Stimulated activated CD4-positive, alpha-beta T cell treated with anti-CD3 and anti-CD28 coated beads, Interleukin-2, amount 100 ng/mL, for 4 hours (primary cell): ENCODE measurements at regions not wholly inside any gene's neighbourhood (a gene's known extent, or its start where the extent isn't known, plus 50 kb on each side); places are given as distances from the start of the nearest gene placed in this dataset.
"Not testable (repeated sequence)": the region's sequence is repeated elsewhere in the genome, so short reads cannot be mapped to it uniquely, and the experiment has no call there.

ENCODE experiments used
- DNase-seq: peaks from one replicate; pipeline ENCODE4 v3.0.0-alpha.2; 2020; ENCODE audit warnings: low read depth

DNA sequence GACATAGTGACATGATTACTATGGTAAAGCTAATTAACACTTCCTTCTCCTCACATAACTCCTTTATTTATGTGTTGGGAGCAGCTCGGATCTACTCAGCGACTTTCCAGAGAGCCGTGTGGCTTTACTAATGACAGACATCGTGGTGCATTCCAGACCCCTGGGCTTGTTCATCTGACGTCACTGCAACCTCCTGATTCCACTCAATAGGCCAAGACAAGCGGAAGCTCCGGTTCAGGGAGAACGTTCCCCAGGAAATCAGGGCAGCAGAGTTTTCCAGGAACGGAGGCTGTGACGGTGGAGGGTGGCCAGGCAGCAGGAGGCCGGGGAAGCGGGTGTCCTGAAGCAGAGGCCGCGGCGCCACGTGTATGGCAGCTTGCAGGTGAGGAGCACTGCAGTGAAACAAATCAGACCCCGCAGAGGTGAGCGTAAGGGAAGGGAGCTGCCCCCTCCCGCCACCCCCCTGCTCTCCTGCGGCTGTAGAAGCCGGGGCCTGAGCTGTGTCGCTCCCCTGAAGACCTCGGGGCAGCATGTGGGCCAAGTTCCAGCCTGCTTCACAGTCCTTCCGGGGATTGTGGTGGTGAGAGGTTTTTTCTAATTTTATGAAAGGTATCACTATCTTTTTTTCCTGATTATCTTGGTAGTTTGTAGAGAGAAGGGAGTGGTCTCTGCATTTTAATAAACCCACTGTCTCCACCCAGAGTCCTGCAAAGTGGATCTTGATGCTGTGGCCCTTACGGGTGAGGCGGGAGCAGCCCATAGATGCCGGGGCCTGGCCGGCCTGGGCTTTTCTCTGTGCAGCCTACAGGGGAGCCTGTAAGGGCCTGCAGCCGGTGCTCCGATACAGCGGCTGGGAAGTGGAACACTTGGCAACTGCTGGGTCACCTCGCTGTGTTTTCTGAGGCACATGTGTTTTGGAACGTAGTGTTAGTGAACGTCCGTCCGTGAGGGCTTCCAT, 220.4 kb upstream of the IRX4 start:
- DNase-seq = no peak

- no peak for DNase-seq
Observed at GRCh38 chr5:2101685-2102084, 219.0 kb upstream of the IRX4 start.

DNA sequence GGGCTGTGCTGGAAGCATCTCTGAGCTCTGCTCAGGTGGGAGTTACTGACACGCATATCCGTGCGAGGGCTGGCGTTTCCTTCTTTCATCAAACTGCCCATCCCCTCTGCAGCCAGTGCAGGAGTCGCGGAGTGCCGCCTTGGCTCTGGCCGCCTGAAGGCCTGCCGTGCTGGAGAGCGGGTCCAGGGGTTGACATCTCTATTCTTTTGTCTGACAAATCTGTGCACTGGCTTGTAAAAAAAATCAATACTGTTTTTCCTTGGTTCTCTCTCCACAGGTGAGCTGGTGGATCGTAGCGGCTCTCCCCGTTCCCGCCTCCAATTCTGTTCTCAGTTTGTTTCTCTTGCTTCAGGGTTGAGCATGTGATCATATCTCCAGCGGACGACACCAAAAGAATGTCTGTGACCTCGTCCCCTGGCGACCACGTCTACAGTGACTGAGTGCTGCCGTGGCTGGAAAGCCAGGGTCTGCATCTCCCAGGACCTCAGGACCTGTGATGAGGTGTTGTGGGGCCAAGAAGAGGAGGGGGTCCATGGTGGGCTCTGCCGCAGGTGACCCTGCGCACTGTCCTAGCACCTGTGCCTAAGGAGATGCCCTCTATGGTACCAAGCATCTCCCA, 214.3 kb upstream of the IRX4 start:
- no peak for DNase-seq

DNA sequence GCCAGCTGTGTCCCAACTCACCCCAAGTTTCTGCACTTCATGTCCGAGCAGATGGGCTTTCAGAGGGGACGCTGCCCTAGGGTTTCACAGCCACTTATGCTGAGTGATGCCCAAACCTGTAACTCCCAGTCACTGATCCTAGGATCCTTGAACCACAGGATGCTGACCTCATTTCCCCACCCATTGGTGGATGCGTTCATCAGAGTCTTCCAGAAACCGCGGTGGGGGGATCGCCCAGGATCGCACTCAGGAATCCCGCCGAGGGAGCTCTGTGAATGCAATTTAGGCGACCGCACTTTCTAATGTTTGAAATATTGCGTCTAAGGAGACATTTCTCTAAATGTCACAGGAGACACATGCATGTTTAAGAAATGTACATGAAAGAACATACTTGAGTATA, 212.3 kb upstream of the IRX4 start:
- DNase-seq = no peak

GRCh38 chr5:2094616-2094995, 211.9 kb upstream of the IRX4 start:
- DNase-seq = no peak

- DNase-seq = no peak
Observed at GRCh38 chr5:2093859-2094615, 211.3 kb upstream of the IRX4 start.

- no peak for DNase-seq
Observed at GRCh38 chr5:2091921-2092320, 209.2 kb upstream of the IRX4 start.

DNA sequence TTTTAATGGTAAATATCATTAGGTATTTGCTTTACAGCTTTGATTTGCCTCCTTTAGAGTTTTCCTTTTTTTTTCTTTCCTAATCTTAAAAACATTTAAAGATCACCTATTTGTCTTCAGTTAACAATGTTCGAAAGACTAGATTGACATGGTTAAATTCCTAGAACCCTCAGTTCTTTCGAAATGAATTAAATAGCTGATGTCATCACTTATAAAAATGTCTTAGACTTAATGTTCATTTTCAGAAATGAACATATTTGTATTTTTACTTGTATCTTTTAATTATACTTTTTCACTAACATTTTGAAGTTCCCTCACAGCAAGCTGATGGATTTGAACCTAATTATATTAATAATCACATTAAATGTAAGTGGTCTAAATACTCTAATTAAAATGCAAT, 205.3 kb upstream of the IRX4 start:
- DNase-seq = no peak

GRCh38 chr5:2075365-2075764, 192.6 kb upstream of the IRX4 start:
- no peak for DNase-seq

DNA sequence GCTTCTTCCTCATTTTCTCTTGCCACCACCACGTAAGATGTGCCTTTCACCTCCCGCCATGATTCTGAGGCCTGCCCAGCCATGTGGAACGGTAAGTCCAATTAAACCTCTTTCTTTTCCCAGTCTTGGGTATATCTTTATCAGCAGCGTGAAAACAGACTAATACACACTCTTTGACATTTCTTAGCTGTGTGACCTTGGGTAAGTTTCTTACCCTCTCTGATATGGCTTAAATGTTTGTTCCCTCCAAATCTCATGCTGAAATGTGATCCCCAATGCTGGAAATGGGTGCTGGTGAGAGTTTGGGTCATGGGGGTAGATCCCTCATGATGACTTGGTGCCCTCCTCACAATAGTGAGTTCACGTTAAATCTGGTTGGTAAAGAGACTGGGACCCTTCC, 188.8 kb upstream of the IRX4 start:
- DNase-seq = no peak

DNA sequence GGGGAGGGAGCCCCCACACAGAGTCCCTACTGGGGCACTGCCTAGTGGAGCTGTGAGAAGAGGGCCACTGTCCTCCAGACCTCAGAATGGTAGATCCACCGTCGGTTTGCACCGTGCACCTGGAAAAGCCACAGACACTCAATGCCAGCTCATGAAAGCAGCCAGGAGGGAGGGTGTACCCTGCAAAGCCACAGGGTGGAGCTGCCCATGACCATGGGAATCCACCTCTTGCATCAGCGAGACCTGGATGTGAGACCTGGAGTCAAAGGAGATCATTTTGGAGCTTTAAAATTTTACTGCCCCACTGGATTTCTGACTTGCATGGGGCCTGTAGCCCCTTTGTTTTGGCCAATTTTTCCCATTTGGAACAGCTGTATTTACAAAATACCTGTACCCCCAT, 188.1 kb upstream of the IRX4 start:
- not testable (repeated sequence) for DNase-seq

DNA sequence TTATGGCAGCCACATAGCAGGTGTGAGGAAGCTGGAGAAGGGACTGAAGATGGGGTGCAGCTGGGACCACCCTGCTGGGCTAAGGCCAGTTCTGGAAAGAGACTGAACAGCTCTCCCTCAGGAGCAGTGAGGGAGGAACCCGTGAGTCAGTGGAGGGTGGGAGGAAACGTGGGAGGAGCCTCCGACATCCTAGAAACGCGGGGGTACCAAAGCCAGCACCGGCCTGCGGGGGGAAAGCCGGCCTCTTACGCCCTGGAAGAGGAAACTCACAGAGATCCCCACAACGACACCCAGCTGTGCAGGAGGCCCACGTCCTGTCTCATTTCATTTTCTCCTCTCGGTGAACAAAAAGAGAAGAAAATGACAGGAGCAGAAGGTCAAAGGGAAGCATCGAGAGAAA, 185.8 kb upstream of the IRX4 start:
- no peak for DNase-seq

DNA sequence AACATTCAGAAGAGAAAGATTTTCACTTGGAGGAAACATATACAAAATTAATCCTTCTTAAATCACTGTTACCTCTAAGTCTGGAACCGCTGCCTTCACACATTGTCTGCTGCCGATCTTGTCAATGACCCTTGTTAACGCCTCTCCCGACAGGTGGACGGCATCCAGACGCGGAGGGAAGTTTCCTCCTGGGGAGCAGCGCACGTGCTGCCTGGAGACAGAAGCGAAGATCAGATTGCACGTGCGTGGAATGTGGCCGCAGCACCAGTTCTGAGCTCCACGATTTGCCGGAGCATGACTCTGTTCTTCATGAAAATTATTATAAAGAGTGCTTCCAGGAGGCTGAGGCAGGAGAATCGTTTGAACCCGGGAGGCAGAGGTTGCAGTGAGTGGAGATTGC, 183.6 kb upstream of the IRX4 start:
- no peak for DNase-seq

- not testable (repeated sequence) for DNase-seq
Observed at GRCh38 chr5:2063380-2063779, 180.7 kb upstream of the IRX4 start.

- DNase-seq = no peak
Observed at GRCh38 chr5:2052687-2053086, 170.0 kb upstream of the IRX4 start.

GRCh38 chr5:2049876-2050275, 167.2 kb upstream of the IRX4 start:
- no peak for DNase-seq

- no peak for DNase-seq
Observed at GRCh38 chr5:2048664-2049063, 165.9 kb upstream of the IRX4 start.

DNA sequence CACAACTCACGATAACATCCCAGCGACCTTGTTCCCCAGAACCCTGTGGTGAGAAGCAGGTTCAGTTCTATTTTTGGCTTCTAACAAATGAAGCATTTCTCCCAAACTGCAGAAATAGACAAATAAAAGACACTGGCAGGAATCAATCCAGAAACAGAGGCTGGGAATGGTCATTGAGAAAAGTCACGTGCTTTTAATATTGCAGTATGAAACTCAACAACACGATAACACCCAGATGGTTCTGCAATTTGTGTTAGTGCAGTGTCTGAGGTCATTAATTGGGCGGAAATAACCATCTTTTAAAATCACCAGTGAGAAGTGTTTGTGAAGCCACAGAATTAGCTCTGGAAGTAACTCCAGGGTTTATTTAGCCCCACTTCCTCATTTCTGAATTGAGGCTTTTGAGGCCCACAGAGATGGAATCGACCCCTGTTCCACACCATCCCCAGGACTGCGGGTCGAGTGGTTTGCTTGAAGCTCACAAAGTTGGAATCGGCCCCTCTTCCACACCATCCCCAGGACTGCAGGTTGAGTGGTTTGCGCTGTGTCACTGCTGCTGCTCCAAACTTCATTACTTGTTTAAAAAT, 164.7 kb upstream of the IRX4 start:
- no peak for DNase-seq

DNA sequence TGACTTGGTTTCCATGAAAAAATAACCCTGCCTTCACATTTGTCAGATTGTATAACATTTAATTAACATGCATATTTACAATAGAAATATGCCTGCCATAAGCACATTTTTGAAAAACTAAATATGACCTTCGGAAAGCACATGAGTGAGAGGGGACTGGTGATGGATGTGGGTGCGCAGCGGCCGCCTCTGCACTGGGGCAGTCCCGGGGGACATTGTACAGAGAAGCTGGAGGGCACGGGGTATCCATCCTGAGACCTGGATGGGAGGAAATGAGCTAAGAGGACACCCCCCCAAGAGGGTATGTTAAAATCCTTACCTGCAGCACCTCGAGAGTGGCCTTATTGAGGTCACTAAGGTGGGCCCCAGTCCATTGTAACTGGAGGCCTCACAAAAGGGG, 161.3 kb upstream of the IRX4 start:
- DNase-seq = no peak

DNA sequence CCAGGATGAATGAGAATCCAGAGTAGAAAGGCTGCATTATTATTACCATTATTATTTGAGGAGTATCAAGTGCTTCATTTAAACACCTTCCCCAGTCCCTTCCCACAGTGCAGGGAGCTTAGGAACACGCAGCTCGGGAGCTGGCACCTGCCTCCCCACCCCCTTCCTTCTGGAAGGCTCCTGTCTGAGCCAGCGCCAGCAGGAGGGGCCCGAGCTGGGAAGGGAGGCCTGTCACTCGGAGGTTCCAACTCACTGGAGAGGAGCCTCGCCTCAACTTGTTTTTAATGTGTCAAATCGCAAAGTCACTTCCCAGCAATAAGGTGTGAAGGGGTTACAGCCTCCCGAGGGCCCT, 156.4 kb upstream of the IRX4 start:
- no peak for DNase-seq

GRCh38 chr5:2038321-2039179, 155.8 kb upstream of the IRX4 start:
- peak; percentile 30 for DNase-seq

- DNase-seq = no peak
Observed at GRCh38 chr5:2036885-2037284, 154.2 kb upstream of the IRX4 start.
